ENCODE measurements at regions not wholly inside any gene's neighbourhood (a gene's known extent, or its start where the extent isn't known, plus 50 kb on each side); places are given as distances from the start of the nearest gene placed in this dataset.
A peak's percentile ranks its signal among the peaks of the same experiment; 100 is the strongest.
"Not testable (repeated sequence)": the region's sequence is repeated elsewhere in the genome, so short reads cannot be mapped to it uniquely, and the experiment has no call there.

GRCh38 chr12:131619736-131620506, 91.0 kb upstream of the SFSWAP start:
- CTCF ChIA-PET, result no interaction called here

GRCh38 chr12:131620520-131620919, 90.4 kb upstream of the SFSWAP start:
- WGBS (ENCODE audit: insufficient coverage), result 83% methylated on average over 6 of the region's 6 CpGs
- CTCF ChIA-PET, result no interaction called here
- DNase-seq, result no peak

More at GRCh38 chr12:131619736-131620506, 91.0 kb upstream of the SFSWAP start:
- no peak overlapping the region for H3K4me3 ChIP-seq (ENCODE audit: control insufficient read depth in 1 of 7, extremely low read depth in 1 of 7, insufficient read depth in 4 of 7, low read depth in 2 of 7, low read length in 6 of 7)
- peaks cover 0 to 44% (median 3%) of the 10 kb centered on the region in 5 experiments for H3K27me3 ChIP-seq (replicated peaks in 2 of 5; ENCODE audit: control insufficient read depth in 4 of 5, insufficient read depth in 5 of 5, low read length in 4 of 5)
- WGBS (ENCODE audit: insufficient coverage), result 93% methylated on average over 12 of the region's 21 CpGs
- no peak for DNase-seq
- no peaks in the 10 kb centered on the region for H3K36me3 ChIP-seq (ENCODE audit: control insufficient read depth in 4 of 4, insufficient read depth in 4 of 4, low read length in 3 of 4)
- peaks cover 0 to 8% (median 7%) of the 10 kb centered on the region in 4 experiments for H3K4me1 ChIP-seq (ENCODE audit: control extremely low read depth in 1 of 4, control insufficient read depth in 4 of 4, insufficient read depth in 4 of 4, low read length in 3 of 4)
- H3K27ac ChIP-seq (ENCODE audit: insufficient read depth in 1 of 2, low read depth in 1 of 2, low read length in 2 of 2, poor library complexity in 1 of 2, severe bottlenecking in 2 of 2), result no peak overlapping the region
- POLR2A ChIA-PET, result no interaction called here
- no peaks in the 10 kb centered on the region for H3K9me3 ChIP-seq (ENCODE audit: control extremely low read depth in 1 of 5, control insufficient read depth in 4 of 5, insufficient read depth in 2 of 5, low read depth in 1 of 5, low read length in 4 of 5)

GRCh38 chr12:131620946-131621681, 89.8 kb upstream of the SFSWAP start:
- DNase-seq, result no peak
- CTCF ChIA-PET, result interaction anchor here (1.6 kb wide), 1 partner anchor 15 kb away, joined by 3 read pairs; no protein-coding TSS in a partner anchor
- WGBS (ENCODE audit: insufficient coverage), result 92% methylated on average over 21 of the region's 27 CpGs

More at GRCh38 chr12:131620520-131620919, 90.4 kb upstream of the SFSWAP start:
- Histone ChIP-seq H3K27ac (ENCODE audit: insufficient read depth in 1 of 2, low read depth in 1 of 2, low read length in 2 of 2, poor library complexity in 1 of 2, severe bottlenecking in 2 of 2) (no peak overlapping the region), H3K4me1 (ENCODE audit: control extremely low read depth in 1 of 4, control insufficient read depth in 4 of 4, insufficient read depth in 4 of 4, low read length in 3 of 4) (peaks cover 0 to 8% (median 7%) of the 10 kb centered on the region in 4 experiments), H3K9me3 (ENCODE audit: control extremely low read depth in 1 of 5, control insufficient read depth in 4 of 5, insufficient read depth in 2 of 5, low read depth in 1 of 5, low read length in 4 of 5) (no peaks in the 10 kb centered on the region), H3K27me3 (replicated peaks in 2 of 5; ENCODE audit: control insufficient read depth in 4 of 5, insufficient read depth in 5 of 5, low read length in 4 of 5) (peaks cover 0 to 44% (median 3%) of the 10 kb centered on the region in 5 experiments), H3K36me3 (ENCODE audit: control insufficient read depth in 4 of 4, insufficient read depth in 4 of 4, low read length in 3 of 4) (no peaks in the 10 kb centered on the region), H3K4me3 (ENCODE audit: control insufficient read depth in 1 of 7, extremely low read depth in 1 of 7, insufficient read depth in 4 of 7, low read depth in 2 of 7, low read length in 6 of 7) (no peak overlapping the region)
- POLR2A ChIA-PET, result no interaction called here

GRCh38 chr12:131621701-131622421, 89.0 kb upstream of the SFSWAP start:
- H3K27me3 ChIP-seq (replicated peaks in 2 of 5; ENCODE audit: control insufficient read depth in 4 of 5, insufficient read depth in 5 of 5, low read length in 4 of 5), result peaks cover 0 to 44% (median 3%) of the 10 kb centered on the region in 5 experiments
- ChIA-PET POLR2A (no interaction called here), CTCF (interaction anchor here (1.6 kb wide), 1 partner anchor 15 kb away, joined by 3 read pairs; no protein-coding TSS in a partner anchor)
- H3K36me3 ChIP-seq (ENCODE audit: control insufficient read depth in 4 of 4, insufficient read depth in 4 of 4, low read length in 3 of 4), result no peaks in the 10 kb centered on the region
- H3K9me3 ChIP-seq (ENCODE audit: control extremely low read depth in 1 of 5, control insufficient read depth in 4 of 5, insufficient read depth in 2 of 5, low read depth in 1 of 5, low read length in 4 of 5), result no peaks in the 10 kb centered on the region
- H3K4me1 ChIP-seq (ENCODE audit: control extremely low read depth in 1 of 4, control insufficient read depth in 4 of 4, insufficient read depth in 4 of 4, low read length in 3 of 4), result peaks cover 0 to 8% (median 7%) of the 10 kb centered on the region in 4 experiments
- DNase-seq, result peak in 1 of 3 donors; percentile 15
- no peak overlapping the region for H3K4me3 ChIP-seq (ENCODE audit: control insufficient read depth in 1 of 7, extremely low read depth in 1 of 7, insufficient read depth in 4 of 7, low read depth in 2 of 7, low read length in 6 of 7)
- 47% methylated on average over 11 of the region's 19 CpGs for WGBS (ENCODE audit: insufficient coverage)
- H3K27ac ChIP-seq (ENCODE audit: insufficient read depth in 1 of 2, low read depth in 1 of 2, low read length in 2 of 2, poor library complexity in 1 of 2, severe bottlenecking in 2 of 2), result no peak overlapping the region

More at GRCh38 chr12:131620946-131621681, 89.8 kb upstream of the SFSWAP start:
- Histone ChIP-seq H3K27me3 (replicated peaks in 2 of 5; ENCODE audit: control insufficient read depth in 4 of 5, insufficient read depth in 5 of 5, low read length in 4 of 5) (peaks cover 0 to 44% (median 3%) of the 10 kb centered on the region in 5 experiments), H3K4me1 (ENCODE audit: control extremely low read depth in 1 of 4, control insufficient read depth in 4 of 4, insufficient read depth in 4 of 4, low read length in 3 of 4) (peaks cover 0 to 8% (median 7%) of the 10 kb centered on the region in 4 experiments), H3K4me3 (ENCODE audit: control insufficient read depth in 1 of 7, extremely low read depth in 1 of 7, insufficient read depth in 4 of 7, low read depth in 2 of 7, low read length in 6 of 7) (no peak overlapping the region), H3K36me3 (ENCODE audit: control insufficient read depth in 4 of 4, insufficient read depth in 4 of 4, low read length in 3 of 4) (no peaks in the 10 kb centered on the region), H3K9me3 (ENCODE audit: control extremely low read depth in 1 of 5, control insufficient read depth in 4 of 5, insufficient read depth in 2 of 5, low read depth in 1 of 5, low read length in 4 of 5) (no peaks in the 10 kb centered on the region), H3K27ac (ENCODE audit: insufficient read depth in 1 of 2, low read depth in 1 of 2, low read length in 2 of 2, poor library complexity in 1 of 2, severe bottlenecking in 2 of 2) (no peak overlapping the region)
- POLR2A ChIA-PET, result no interaction called here

- 91% methylated on average over 9 of the region's 14 CpGs for WGBS (ENCODE audit: insufficient coverage)
- peaks cover 0 to 8% (median 7%) of the 10 kb centered on the region in 4 experiments for H3K4me1 ChIP-seq (ENCODE audit: control extremely low read depth in 1 of 4, control insufficient read depth in 4 of 4, insufficient read depth in 4 of 4, low read length in 3 of 4)
- peaks cover 0 to 3% (median 0%) of the 10 kb centered on the region in 5 experiments for H3K9me3 ChIP-seq (ENCODE audit: control extremely low read depth in 1 of 5, control insufficient read depth in 4 of 5, insufficient read depth in 2 of 5, low read depth in 1 of 5, low read length in 4 of 5)
- H3K27ac ChIP-seq (ENCODE audit: insufficient read depth in 1 of 2, low read depth in 1 of 2, low read length in 2 of 2, poor library complexity in 1 of 2, severe bottlenecking in 2 of 2), result no peak overlapping the region
- H3K27me3 ChIP-seq (replicated peaks in 2 of 5; ENCODE audit: control insufficient read depth in 4 of 5, insufficient read depth in 5 of 5, low read length in 4 of 5), result peaks cover 0 to 42% (median 3%) of the 10 kb centered on the region in 5 experiments
- no peak overlapping the region for H3K4me3 ChIP-seq (ENCODE audit: control insufficient read depth in 1 of 7, extremely low read depth in 1 of 7, insufficient read depth in 4 of 7, low read depth in 2 of 7, low read length in 6 of 7)
- no peak for DNase-seq
- H3K36me3 ChIP-seq (ENCODE audit: control insufficient read depth in 4 of 4, insufficient read depth in 4 of 4, low read length in 3 of 4), result no peaks in the 10 kb centered on the region
- ChIA-PET CTCF (interaction anchor here (1.6 kb wide), 1 partner anchor 16 kb away, joined by 3 read pairs; no protein-coding TSS in a partner anchor), POLR2A (no interaction called here)
Measured at GRCh38 chr12:131622422-131622955, 88.4 kb upstream of the SFSWAP start.

- H3K4me3 ChIP-seq (ENCODE audit: control insufficient read depth in 1 of 7, extremely low read depth in 1 of 7, insufficient read depth in 4 of 7, low read depth in 2 of 7, low read length in 6 of 7); H3K27ac ChIP-seq (ENCODE audit: insufficient read depth in 1 of 2, low read depth in 1 of 2, low read length in 2 of 2, poor library complexity in 1 of 2, severe bottlenecking in 2 of 2); H3K9me3 ChIP-seq (ENCODE audit: control extremely low read depth in 1 of 5, control insufficient read depth in 4 of 5, insufficient read depth in 2 of 5, low read depth in 1 of 5, low read length in 4 of 5); H3K4me1 ChIP-seq (ENCODE audit: control extremely low read depth in 1 of 4, control insufficient read depth in 4 of 4, insufficient read depth in 4 of 4, low read length in 3 of 4); H3K36me3 ChIP-seq (ENCODE audit: control insufficient read depth in 4 of 4, insufficient read depth in 4 of 4, low read length in 3 of 4); DNase-seq; POLR2A ChIA-PET: not testable (repeated sequence)
- 96% methylated on average over 11 of the region's 15 CpGs for WGBS (ENCODE audit: insufficient coverage)
- H3K27me3 ChIP-seq (replicated peaks in 2 of 5; ENCODE audit: control insufficient read depth in 4 of 5, insufficient read depth in 5 of 5, low read length in 4 of 5), result peaks cover 0 to 31% (median 3%) of the 10 kb centered on the region in 5 experiments
- CTCF ChIA-PET, result interaction anchor here (1.1 kb wide), 1 partner anchor 18 kb away, joined by 3 read pairs; no protein-coding TSS in a partner anchor
Measured at GRCh38 chr12:131623404-131624368, 87.2 kb upstream of the SFSWAP start.
